HG03520 (cell line): ENCODE measurements at regions not wholly inside any gene's neighbourhood (a gene's known extent, or its start where the extent isn't known, plus 50 kb on each side); places are given as distances from the start of the nearest gene placed in this dataset.

Experiments used
- ATAC-seq: cut with Tn5 transposase; IDR thresholded peaks from one replicate; pipeline ENCODE4 v1.9.1; 2021; ENCODE audit warnings: mild to moderate bottlenecking, moderate library complexity; ENCODE audit not compliant: unreplicated experiment

GRCh38 chrX:15918003-15918402 is 63.4 kb upstream of the AP1S2 start:
- no peak for ATAC-seq

- no peak for ATAC-seq
These were observed 62.1 kb upstream of the AP1S2 start for GRCh38 chrX:15916704-15917084.

GRCh38 chrX:15915959-15916703 is 61.5 kb upstream of the AP1S2 start:
- ATAC-seq: no peak

GRCh38 chrX:15914486-15914885 is 59.9 kb upstream of the AP1S2 start:
- no peak for ATAC-seq

- no peak for ATAC-seq
These were observed 58.5 kb upstream of the AP1S2 start for GRCh38 chrX:15913146-15913545.

- no peak for ATAC-seq
These were observed 57.3 kb upstream of the AP1S2 start for GRCh38 chrX:15911734-15912550.

- ATAC-seq: no peak
These were observed 55.0 kb upstream of the AP1S2 start for GRCh38 chrX:15909605-15910004.

- ATAC-seq: no peak
These were observed 54.1 kb upstream of the AP1S2 start for GRCh38 chrX:15908603-15909290.

- no peak for ATAC-seq
These were observed 51.7 kb upstream of the AP1S2 start for GRCh38 chrX:15906041-15906943.
